ENCODE measurements at regions not wholly inside any gene's neighbourhood (a gene's known extent, or its start where the extent isn't known, plus 50 kb on each side); places are given as distances from the start of the nearest gene placed in this dataset.
A peak's percentile ranks its signal among the peaks of the same experiment; 100 is the strongest.

GRCh38 chr4:128461291-128462102, 173.9 kb upstream of the PGRMC2 start (continued):
- TF ChIP-seq HNRNPL (IDR thresholded peaks at IDR 0.05; ENCODE audit: low read depth, low read length) = no peak
- TF ChIP-seq SMARCA5 (IDR thresholded peaks at IDR 0.05) = peak; percentile 90; the same call in 1 of the 2 replicates
- TF ChIP-seq TARDBP (IDR thresholded peaks at IDR 0.05) = 0 out of 2 replicates have a peak, but pooled peaks have one; percentile 69
- peak; percentile 51 to 84 for TF ChIP-seq MNT (conservative IDR thresholded peaks at IDR 0.05)
- peak; percentile 89 for TF ChIP-seq NBN (IDR thresholded peaks at IDR 0.05; ENCODE audit: low read depth)
- TF ChIP-seq PHF20 (IDR thresholded peaks at IDR 0.05; ENCODE audit: partially characterized antibody) = peak; percentile 14
- peak; percentile 16; the same call in 1 of the 2 replicates for TF ChIP-seq NCOR1 (IDR thresholded peaks at IDR 0.05)
- TF ChIP-seq ZNF449 (CRISPR knock-in tag; IDR thresholded peaks at IDR 0.05) = 0 out of 2 replicates have a peak, but pooled peaks have one; percentile 33
- peak in 1 of 2 experiments; percentile 81; a peak in 2 of 4 replicates for TF ChIP-seq HDAC1 (IDR thresholded peaks at IDR 0.05)
- no peak for TF ChIP-seq ZBTB43 (CRISPR knock-in tag; IDR thresholded peaks at IDR 0.05)
- TF ChIP-seq TRIM24 (IDR thresholded peaks at IDR 0.05) = peak in 1 of 2 experiments; percentile 61; a peak in 2 of 4 replicates
- peak; percentile 75 for TF ChIP-seq ZFP36 (IDR thresholded peaks at IDR 0.05; ENCODE audit: low read depth, low read length, partially characterized antibody)
- peak in 1 of 2 experiments; percentile 86; a peak in 2 of 4 replicates for TF ChIP-seq ZNF318 (IDR thresholded peaks at IDR 0.05; ENCODE audit: borderline replicate concordance in 1 of 2, low read depth in 1 of 2)
- peak; percentile 73 for TF ChIP-seq ZEB2 (IDR thresholded peaks at IDR 0.05)
- no peak for TF ChIP-seq NFXL1 (CRISPR knock-in tag; IDR thresholded peaks at IDR 0.05)
